ENCODE measurements at regions not wholly inside any gene's neighbourhood (a gene's known extent, or its start where the extent isn't known, plus 50 kb on each side); places are given as distances from the start of the nearest gene placed in this dataset.
A peak's percentile ranks its signal among the peaks of the same experiment; 100 is the strongest.

- TF ChIP-seq RAD51 (IDR thresholded peaks at IDR 0.05; ENCODE audit: borderline replicate concordance) (no peak), ZNF512 (CRISPR knock-in tag; IDR thresholded peaks at IDR 0.05) (no peak), PHF20 (CRISPR knock-in tag; IDR thresholded peaks at IDR 0.05) (no peak), MLX (CRISPR knock-in tag; IDR thresholded peaks at IDR 0.05) (no peak), ZNF749 (CRISPR knock-in tag; IDR thresholded peaks at IDR 0.05; ENCODE audit: borderline replicate concordance) (no peak), GABPB1 (CRISPR knock-in tag; IDR thresholded peaks at IDR 0.05) (no peak), KLF9 (CRISPR knock-in tag; IDR thresholded peaks at IDR 0.05; ENCODE audit: low read depth) (no peak), ATF1 (CRISPR knock-in tag; IDR thresholded peaks at IDR 0.05) (no peak), ZNF331 (CRISPR knock-in tag; IDR thresholded peaks at IDR 0.05) (peak; percentile 74; the same call in 1 of the 2 replicates), TGIF2 (CRISPR knock-in tag; IDR thresholded peaks at IDR 0.05) (no peak), ARHGAP35 (CRISPR knock-in tag; IDR thresholded peaks at IDR 0.05; ENCODE audit: borderline replicate concordance) (no peak), SYNCRIP (IDR thresholded peaks at IDR 0.05; ENCODE audit: insufficient read depth, low read depth, low read length) (no peak), FOXP1 (IDR thresholded peaks at IDR 0.05) (no peak), FOXP1 (CRISPR knock-in tag; IDR thresholded peaks at IDR 0.05) (peak; percentile 88), BCL3 (CRISPR knock-in tag; IDR thresholded peaks at IDR 0.05) (no peak), ZNF558 (CRISPR knock-in tag; IDR thresholded peaks at IDR 0.05; ENCODE audit: borderline replicate concordance) (no peak), XRCC5 (optimal IDR thresholded peaks at IDR 0.05; ENCODE audit: low read length) (no peak), SPEN (CRISPR knock-in tag; IDR thresholded peaks at IDR 0.05; ENCODE audit: low read depth) (peak; percentile 35; the same call in 1 of the 2 replicates), CAMTA2 (CRISPR knock-in tag; IDR thresholded peaks at IDR 0.05; ENCODE audit: borderline replicate concordance) (no peak), MAFF (IDR thresholded peaks at IDR 0.05; ENCODE audit: low read depth, low read length) (no peak), HNRNPL (IDR thresholded peaks at IDR 0.05; ENCODE audit: low read depth, low read length) (no peak), ZBTB21 (CRISPR knock-in tag; IDR thresholded peaks at IDR 0.05) (no peak), SOX13 (IDR thresholded peaks at IDR 0.05) (no peak), SOX13 (CRISPR knock-in tag; conservative IDR thresholded peaks at IDR 0.05 in 1 of 2, IDR thresholded peaks at IDR 0.05 in 1 of 2) (peak in 1 of 2 experiments; percentile 81; a peak in 2 of 4 replicates), CREBL2 (CRISPR knock-in tag; IDR thresholded peaks at IDR 0.05; ENCODE audit: borderline replicate concordance) (no peak), CBX5 (CRISPR knock-in tag; IDR thresholded peaks at IDR 0.05; ENCODE audit: borderline replicate concordance) (no peak), PRMT3 (CRISPR knock-in tag; IDR thresholded peaks at IDR 0.05; ENCODE audit: borderline replicate concordance, low read depth) (no peak), SP2 (CRISPR knock-in tag; IDR thresholded peaks at IDR 0.05) (no peak), SOX5 (CRISPR knock-in tag; IDR thresholded peaks at IDR 0.05; ENCODE audit: borderline replicate concordance) (peak; percentile 81)
- TF ChIP-seq, protein P1, sequence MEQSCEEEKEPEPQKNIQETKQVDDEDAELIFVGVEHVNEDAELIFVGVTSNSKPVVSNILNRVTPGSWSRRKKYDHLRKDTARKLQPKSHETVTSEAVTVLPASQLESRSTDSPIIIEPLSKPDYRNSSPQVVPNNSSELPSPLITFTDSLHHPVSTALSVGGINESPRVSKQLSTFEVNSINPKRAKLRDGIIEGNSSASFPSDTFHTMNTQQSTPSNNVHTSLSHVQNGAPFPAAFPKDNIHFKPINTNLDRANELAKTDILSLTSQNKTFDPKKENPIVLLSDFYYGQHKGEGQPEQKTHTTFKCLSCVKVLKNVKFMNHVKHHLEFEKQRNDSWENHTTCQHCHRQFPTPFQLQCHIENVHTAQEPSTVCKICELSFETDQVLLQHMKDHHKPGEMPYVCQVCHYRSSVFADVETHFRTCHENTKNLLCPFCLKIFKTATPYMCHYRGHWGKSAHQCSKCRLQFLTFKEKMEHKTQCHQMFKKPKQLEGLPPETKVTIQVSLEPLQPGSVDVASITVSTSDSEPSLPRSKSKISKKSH (CRISPR knock-in tag; IDR thresholded peaks at IDR 0.05; ENCODE audit: borderline replicate concordance): no peak
Observed at GRCh38 chr4:119707336-119707735, 78.7 kb upstream of the PDE5A start (continued).
